ENCODE measurements at regions not wholly inside any gene's neighbourhood (a gene's known extent, or its start where the extent isn't known, plus 50 kb on each side); places are given as distances from the start of the nearest gene placed in this dataset.

GRCh38 chr14:51395361-51395849 lies 155.4 kb downstream of the TMX1 start (continued):
- TF ChIP-seq FOSL2 (IDR thresholded peaks at IDR 0.05; ENCODE audit: borderline replicate concordance, low read depth) (peak; percentile 11; the same call in 1 of the 2 replicates), SIN3A (IDR thresholded peaks at IDR 0.05; ENCODE audit: borderline replicate concordance, low read depth, low read length) (peak; percentile 80; the same call in 1 of the 2 replicates), SMC3 (IDR thresholded peaks at IDR 0.05; ENCODE audit: low read depth, low read length) (peak; percentile 47), ZBTB33 (IDR thresholded peaks at IDR 0.05; ENCODE audit: borderline replicate concordance, low read depth) (peak; percentile 60), EP300 (IDR thresholded peaks at IDR 0.05; ENCODE audit: borderline replicate concordance in 1 of 2, low read depth in 1 of 2, low read length in 1 of 2) (peak; percentile 94 to 95), FOXM1 (IDR thresholded peaks at IDR 0.05; ENCODE audit: low read depth) (no peak; the same call in 1 of the 2 replicates)
- TF ChIP-seq, protein P1, sequence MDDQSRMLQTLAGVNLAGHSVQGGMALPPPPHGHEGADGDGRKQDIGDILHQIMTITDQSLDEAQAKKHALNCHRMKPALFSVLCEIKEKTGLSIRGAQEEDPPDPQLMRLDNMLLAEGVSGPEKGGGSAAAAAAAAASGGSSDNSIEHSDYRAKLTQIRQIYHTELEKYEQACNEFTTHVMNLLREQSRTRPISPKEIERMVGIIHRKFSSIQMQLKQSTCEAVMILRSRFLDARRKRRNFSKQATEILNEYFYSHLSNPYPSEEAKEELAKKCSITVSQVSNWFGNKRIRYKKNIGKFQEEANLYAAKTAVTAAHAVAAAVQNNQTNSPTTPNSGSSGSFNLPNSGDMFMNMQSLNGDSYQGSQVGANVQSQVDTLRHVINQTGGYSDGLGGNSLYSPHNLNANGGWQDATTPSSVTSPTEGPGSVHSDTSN (IDR thresholded peaks at IDR 0.05) = peak; percentile 89

GRCh38 chr14:51396222-51396815 lies 156.3 kb downstream of the TMX1 start:
- no peak for DNase-seq
- CTCF ChIA-PET = interaction anchor here (0.6 to 2.1 kb wide), 5 partner anchors 112 to 379 kb away, joined by 3 to 8 read pairs (median 4); no protein-coding TSS in a partner anchor
- peaks cover 37 to 46% of the 10 kb centered on the region in 2 experiments for H3K4me1 ChIP-seq (ENCODE audit: control insufficient read depth in 1 of 2, insufficient read depth in 2 of 2, low read depth in 1 of 2, low read length in 1 of 2)
- TF ChIP-seq, protein P2, sequence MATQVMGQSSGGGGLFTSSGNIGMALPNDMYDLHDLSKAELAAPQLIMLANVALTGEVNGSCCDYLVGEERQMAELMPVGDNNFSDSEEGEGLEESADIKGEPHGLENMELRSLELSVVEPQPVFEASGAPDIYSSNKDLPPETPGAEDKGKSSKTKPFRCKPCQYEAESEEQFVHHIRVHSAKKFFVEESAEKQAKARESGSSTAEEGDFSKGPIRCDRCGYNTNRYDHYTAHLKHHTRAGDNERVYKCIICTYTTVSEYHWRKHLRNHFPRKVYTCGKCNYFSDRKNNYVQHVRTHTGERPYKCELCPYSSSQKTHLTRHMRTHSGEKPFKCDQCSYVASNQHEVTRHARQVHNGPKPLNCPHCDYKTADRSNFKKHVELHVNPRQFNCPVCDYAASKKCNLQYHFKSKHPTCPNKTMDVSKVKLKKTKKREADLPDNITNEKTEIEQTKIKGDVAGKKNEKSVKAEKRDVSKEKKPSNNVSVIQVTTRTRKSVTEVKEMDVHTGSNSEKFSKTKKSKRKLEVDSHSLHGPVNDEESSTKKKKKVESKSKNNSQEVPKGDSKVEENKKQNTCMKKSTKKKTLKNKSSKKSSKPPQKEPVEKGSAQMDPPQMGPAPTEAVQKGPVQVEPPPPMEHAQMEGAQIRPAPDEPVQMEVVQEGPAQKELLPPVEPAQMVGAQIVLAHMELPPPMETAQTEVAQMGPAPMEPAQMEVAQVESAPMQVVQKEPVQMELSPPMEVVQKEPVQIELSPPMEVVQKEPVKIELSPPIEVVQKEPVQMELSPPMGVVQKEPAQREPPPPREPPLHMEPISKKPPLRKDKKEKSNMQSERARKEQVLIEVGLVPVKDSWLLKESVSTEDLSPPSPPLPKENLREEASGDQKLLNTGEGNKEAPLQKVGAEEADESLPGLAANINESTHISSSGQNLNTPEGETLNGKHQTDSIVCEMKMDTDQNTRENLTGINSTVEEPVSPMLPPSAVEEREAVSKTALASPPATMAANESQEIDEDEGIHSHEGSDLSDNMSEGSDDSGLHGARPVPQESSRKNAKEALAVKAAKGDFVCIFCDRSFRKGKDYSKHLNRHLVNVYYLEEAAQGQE (IDR thresholded peaks at IDR 0.05; ENCODE audit: low read depth, low read length) = peak; percentile 36; the same call in 1 of the 2 replicates
- TF ChIP-seq MEF2A (IDR thresholded peaks at IDR 0.05; ENCODE audit: borderline replicate concordance, low read depth) (peak; percentile 79), ZBTB33 (IDR thresholded peaks at IDR 0.05; ENCODE audit: borderline replicate concordance, low read depth) (peak; percentile 58; the same call in 1 of the 2 replicates), JUND (IDR thresholded peaks at IDR 0.05) (peak; percentile 91), CHD2 (IDR thresholded peaks at IDR 0.05; ENCODE audit: low read length, partially characterized antibody) (peak; percentile 46), YY1 (IDR thresholded peaks at IDR 0.05; ENCODE audit: low read depth) (no peak), TCF12 (IDR thresholded peaks at IDR 0.05) (peak; percentile 98), RCOR1 (IDR thresholded peaks at IDR 0.05; ENCODE audit: low read length) (peak; percentile 47; the same call in 1 of the 2 replicates)
- TF ChIP-seq, protein P3, sequence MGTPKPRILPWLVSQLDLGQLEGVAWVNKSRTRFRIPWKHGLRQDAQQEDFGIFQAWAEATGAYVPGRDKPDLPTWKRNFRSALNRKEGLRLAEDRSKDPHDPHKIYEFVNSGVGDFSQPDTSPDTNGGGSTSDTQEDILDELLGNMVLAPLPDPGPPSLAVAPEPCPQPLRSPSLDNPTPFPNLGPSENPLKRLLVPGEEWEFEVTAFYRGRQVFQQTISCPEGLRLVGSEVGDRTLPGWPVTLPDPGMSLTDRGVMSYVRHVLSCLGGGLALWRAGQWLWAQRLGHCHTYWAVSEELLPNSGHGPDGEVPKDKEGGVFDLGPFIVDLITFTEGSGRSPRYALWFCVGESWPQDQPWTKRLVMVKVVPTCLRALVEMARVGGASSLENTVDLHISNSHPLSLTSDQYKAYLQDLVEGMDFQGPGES (IDR thresholded peaks at IDR 0.05; ENCODE audit: low read depth, low read length) = 0 out of 2 replicates have a peak, but pooled peaks have one; percentile 32
- TF ChIP-seq, protein P4, sequence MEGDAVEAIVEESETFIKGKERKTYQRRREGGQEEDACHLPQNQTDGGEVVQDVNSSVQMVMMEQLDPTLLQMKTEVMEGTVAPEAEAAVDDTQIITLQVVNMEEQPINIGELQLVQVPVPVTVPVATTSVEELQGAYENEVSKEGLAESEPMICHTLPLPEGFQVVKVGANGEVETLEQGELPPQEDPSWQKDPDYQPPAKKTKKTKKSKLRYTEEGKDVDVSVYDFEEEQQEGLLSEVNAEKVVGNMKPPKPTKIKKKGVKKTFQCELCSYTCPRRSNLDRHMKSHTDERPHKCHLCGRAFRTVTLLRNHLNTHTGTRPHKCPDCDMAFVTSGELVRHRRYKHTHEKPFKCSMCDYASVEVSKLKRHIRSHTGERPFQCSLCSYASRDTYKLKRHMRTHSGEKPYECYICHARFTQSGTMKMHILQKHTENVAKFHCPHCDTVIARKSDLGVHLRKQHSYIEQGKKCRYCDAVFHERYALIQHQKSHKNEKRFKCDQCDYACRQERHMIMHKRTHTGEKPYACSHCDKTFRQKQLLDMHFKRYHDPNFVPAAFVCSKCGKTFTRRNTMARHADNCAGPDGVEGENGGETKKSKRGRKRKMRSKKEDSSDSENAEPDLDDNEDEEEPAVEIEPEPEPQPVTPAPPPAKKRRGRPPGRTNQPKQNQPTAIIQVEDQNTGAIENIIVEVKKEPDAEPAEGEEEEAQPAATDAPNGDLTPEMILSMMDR (IDR thresholded peaks at IDR 0.05) = no peak
- TF ChIP-seq, protein P5, sequence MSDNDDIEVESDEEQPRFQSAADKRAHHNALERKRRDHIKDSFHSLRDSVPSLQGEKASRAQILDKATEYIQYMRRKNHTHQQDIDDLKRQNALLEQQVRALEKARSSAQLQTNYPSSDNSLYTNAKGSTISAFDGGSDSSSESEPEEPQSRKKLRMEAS (IDR thresholded peaks at IDR 0.05; ENCODE audit: low read depth) = peak; percentile 85

More at GRCh38 chr14:51396222-51396815, 156.3 kb downstream of the TMX1 start:
- H2AFZ ChIP-seq (ENCODE audit: low read depth) = no peak overlapping the region; the same call in 1 of the 2 replicates
- H3K9ac ChIP-seq = peak overlapping the region; percentile 85
- H3K9me2 ChIP-seq = no peaks in the 10 kb centered on the region
- 10% methylated on average over 11 of the region's 11 CpGs for WGBS (ENCODE audit: low lambda C conversion rate)
- POLR2A ChIA-PET = interaction anchor here (1.8 kb wide), 1 partner anchor 257 kb away, joined by 4 read pairs; no protein-coding TSS in a partner anchor
- peaks cover 56% of the 10 kb centered on the region for H3F3A ChIP-seq (replicated peaks; ENCODE audit: insufficient read depth)
- peak overlapping the region; percentile 99 for H3K27ac ChIP-seq (ENCODE audit: low read depth in 2 of 2, low read length in 1 of 2)
- H3K79me2 ChIP-seq (ENCODE audit: insufficient read depth) = no peaks in the 10 kb centered on the region; the same call in 1 of the 2 replicates
- peak overlapping the region; percentile 71 for H3K4me2 ChIP-seq
- H3K27me3 ChIP-seq (ENCODE audit: insufficient read depth) = no peaks in the 10 kb centered on the region
- H3K36me3 ChIP-seq (replicated peaks in 1 of 2; ENCODE audit: control insufficient read depth in 1 of 2, insufficient read depth in 2 of 2, low read length in 1 of 2) = no peaks in the 10 kb centered on the region
- no peak overlapping the region for H3K4me3 ChIP-seq (ENCODE audit: low read depth in 2 of 2, low read length in 1 of 2)
- no peaks in the 10 kb centered on the region for H3K9me3 ChIP-seq
- no peaks in the 10 kb centered on the region for H4K20me1 ChIP-seq (ENCODE audit: insufficient read depth)

Measured in SK-N-SH (cell line).